ENCODE measurements at regions not wholly inside any gene's neighbourhood (a gene's known extent, or its start where the extent isn't known, plus 50 kb on each side); places are given as distances from the start of the nearest gene placed in this dataset.

GRCh38 chrX:7552760-7553159 is 290.2 kb upstream of the VCX start:
- Mint-ChIP-seq H3K9me3 (no peaks in the 10 kb centered on the region; a peak in 1 of 5 replicates), H3K4me3 (no peak overlapping the region), H3K36me3 (ENCODE audit: insufficient read depth in 1 of 3, low read depth in 3 of 3) (no peaks in the 10 kb centered on the region; a peak in 1 of 7 replicates), H3K27ac (no peak overlapping the region), H3K4me1 (no peaks in the 10 kb centered on the region), H3K27me3 (ENCODE audit: low read depth) (peaks cover 6% of the 10 kb centered on the region)
- TF ChIP-seq CTCF (conservative IDR thresholded peaks at IDR 0.05) = peak; percentile 53; the same call in 2 of the 3 replicates
- no peak overlapping the region for H4K5ac ChIP-seq (ENCODE audit: insufficient read length, low read depth, low read length)
- H3K27ac ChIP-seq (ENCODE audit: insufficient read length, low read depth, low read length) = no peak overlapping the region
- no peaks in the 10 kb centered on the region for H3K27me3 ChIP-seq (ENCODE audit: insufficient read depth, low read length)
- no peak overlapping the region for H3K18ac ChIP-seq (ENCODE audit: insufficient read length, low read depth, low read length)
- H3K23me2 ChIP-seq (ENCODE audit: insufficient read length, low read depth, low read length, poor library complexity, severe bottlenecking) = no peaks in the 10 kb centered on the region
- no peak overlapping the region for H3K4ac ChIP-seq (ENCODE audit: low read depth, low read length)
- no peak for DNase-seq
- no peaks in the 10 kb centered on the region for H3K9me3 ChIP-seq (ENCODE audit: control insufficient read depth, low read depth, low read length)
- H2AFZ ChIP-seq (ENCODE audit: low read length) = no peak overlapping the region
- no peaks in the 10 kb centered on the region for H4K20me1 ChIP-seq (ENCODE audit: control insufficient read depth, insufficient read depth, insufficient read length)
- H2BK20ac ChIP-seq (ENCODE audit: low read depth, low read length, poor library complexity, severe bottlenecking) = no peak overlapping the region
- H3K4me2 ChIP-seq (ENCODE audit: insufficient read depth, insufficient read length, low read length) = no peak overlapping the region
- H3T11ph ChIP-seq (ENCODE audit: low read length) = no peak overlapping the region
- H3K79me1 ChIP-seq (ENCODE audit: insufficient read depth, low read depth, low read length, poor library complexity, severe bottlenecking) = no peaks in the 10 kb centered on the region
- no CpG with 5 or more reads among the region's 2 CpGs for WGBS (ENCODE audit: extremely low coverage, insufficient read length, low lambda C conversion rate)
- H2BK120ac ChIP-seq (ENCODE audit: low read depth, low read length, poor library complexity, severe bottlenecking) = no peak overlapping the region
- no peak overlapping the region for H2BK5ac ChIP-seq (ENCODE audit: insufficient read length, low read length)
- no peak overlapping the region for H4K91ac ChIP-seq (ENCODE audit: insufficient read length, low read depth, low read length)
- H3K14ac ChIP-seq (ENCODE audit: insufficient read depth, low read length) = no peak overlapping the region
- H3K23ac ChIP-seq (ENCODE audit: insufficient read length, low read depth, low read length) = no peak overlapping the region
- H4K8ac ChIP-seq (replicated peaks; ENCODE audit: insufficient read length, low read depth, low read length) = no peak overlapping the region
- H2BK12ac ChIP-seq (ENCODE audit: insufficient read length, low read depth, low read length) = no peak overlapping the region
- H2AK5ac ChIP-seq (ENCODE audit: insufficient read length, low read length) = no peak overlapping the region
- H3K56ac ChIP-seq (ENCODE audit: insufficient read length, low read depth, low read length) = no peak overlapping the region
- no peak overlapping the region for H3K9ac ChIP-seq (ENCODE audit: extremely low read depth, insufficient read length, low read length)
- H3K4me1 ChIP-seq (ENCODE audit: insufficient read depth, low read length) = no peaks in the 10 kb centered on the region
- no peak overlapping the region for H2BK15ac ChIP-seq (ENCODE audit: low read depth, low read length)
- no peaks in the 10 kb centered on the region for H3K79me2 ChIP-seq (ENCODE audit: insufficient read depth, low read length)

Data from H9 (cell line).